ENCODE measurements at regions not wholly inside any gene's neighbourhood (a gene's known extent, or its start where the extent isn't known, plus 50 kb on each side); places are given as distances from the start of the nearest gene placed in this dataset.

GRCh38 chr13:48775804-48776203, 122.1 kb downstream of the CYSLTR2 start:
- TF ChIP-seq CTCF (IDR thresholded peaks at IDR 0.05; ENCODE audit: borderline replicate concordance, control extremely low read depth, extremely low read depth, insufficient read depth, missing control alignments): no peak
- in situ Hi-C loops (cut with MboI; ENCODE audit: low sequenced_read_pairs, unreplicated experiment): loop anchor here (5.0 kb wide), 1 partner anchor 184 kb away; no protein-coding TSS in a partner anchor
- no peak for DNase-seq (ENCODE audit: low spot score)

- DNase-seq (ENCODE audit: low spot score): no peak
- no peak for TF ChIP-seq CTCF (IDR thresholded peaks at IDR 0.05; ENCODE audit: borderline replicate concordance, control extremely low read depth, extremely low read depth, insufficient read depth, missing control alignments)
- in situ Hi-C loops (cut with MboI; ENCODE audit: low sequenced_read_pairs, unreplicated experiment): loop anchor here (5.0 kb wide), 1 partner anchor 184 kb away; no protein-coding TSS in a partner anchor
Observed at GRCh38 chr13:48776401-48776800, 122.7 kb downstream of the CYSLTR2 start.

- no peak for TF ChIP-seq CTCF (IDR thresholded peaks at IDR 0.05; ENCODE audit: borderline replicate concordance, control extremely low read depth, extremely low read depth, insufficient read depth, missing control alignments)
- in situ Hi-C loops (cut with MboI; ENCODE audit: low sequenced_read_pairs, unreplicated experiment): loop anchor here (5.0 kb wide), 1 partner anchor 186 kb away; no protein-coding TSS in a partner anchor
- DNase-seq (ENCODE audit: low spot score): no peak
Observed at GRCh38 chr13:48778610-48779009, 124.9 kb downstream of the CYSLTR2 start.

- TF ChIP-seq CTCF (IDR thresholded peaks at IDR 0.05; ENCODE audit: borderline replicate concordance, control extremely low read depth, extremely low read depth, insufficient read depth, missing control alignments): no peak
Observed at GRCh38 chr13:48780713-48781341, 127.1 kb downstream of the CYSLTR2 start.

GRCh38 chr13:48782429-48782840, 128.7 kb downstream of the CYSLTR2 start:
- TF ChIP-seq CTCF (IDR thresholded peaks at IDR 0.05; ENCODE audit: borderline replicate concordance, control extremely low read depth, extremely low read depth, insufficient read depth, missing control alignments): no peak
- in situ Hi-C loops (cut with MboI; ENCODE audit: low sequenced_read_pairs, unreplicated experiment): no loop called here
- DNase-seq (ENCODE audit: low spot score): no peak

More at GRCh38 chr13:48780713-48781341, 127.1 kb downstream of the CYSLTR2 start:
- DNase-seq (ENCODE audit: low spot score): no peak
- in situ Hi-C loops (cut with MboI; ENCODE audit: low sequenced_read_pairs, unreplicated experiment): no loop called here

GRCh38 chr13:48783181-48783630, 129.5 kb downstream of the CYSLTR2 start:
- no peak for DNase-seq (ENCODE audit: low spot score)
- no peak for TF ChIP-seq CTCF (IDR thresholded peaks at IDR 0.05; ENCODE audit: borderline replicate concordance, control extremely low read depth, extremely low read depth, insufficient read depth, missing control alignments)
- in situ Hi-C loops (cut with MboI; ENCODE audit: low sequenced_read_pairs, unreplicated experiment): no loop called here

Data from GM13976 (cell line).